Activated CD4-positive, alpha-beta memory T cell treated with anti-CD3 and anti-CD28 coated beads for 36 hours (primary cell): ENCODE measurements at regions not wholly inside any gene's neighbourhood (a gene's known extent, or its start where the extent isn't known, plus 50 kb on each side); places are given as distances from the start of the nearest gene placed in this dataset.

ENCODE experiments used
- CTCF ChIA-PET: fragments of 350-600 bp; sonication (Branson Sonifier 250); formaldehyde crosslinking; loops from one replicate; lab custom pipeline; 2021; ENCODE audit warnings: antibody characterized with exemption, inconsistent platforms; lab: Charles Lee
- POLR2A ChIA-PET: fragments of 350-600 bp; sonication (Branson Sonifier 250); formaldehyde crosslinking; loops from one replicate; lab custom pipeline; 2021; ENCODE audit warnings: antibody characterized with exemption; lab: Charles Lee
- DNase-seq: peaks from one replicate; pipeline ENCODE4 v3.0.0-alpha.2; 2020
- H3K27ac Mint-ChIP-seq: one replicate; pipeline ENCODE4 v1.8.0; 2021; ENCODE audit warnings: mixed read lengths
- H3K27me3 Mint-ChIP-seq: one replicate; pipeline ENCODE4 v1.8.0; 2021; ENCODE audit warnings: mixed read lengths
- H3K36me3 Mint-ChIP-seq: one replicate; pipeline ENCODE4 v1.8.0; 2021; ENCODE audit warnings: mixed read lengths
- H3K4me1 Mint-ChIP-seq: one replicate; pipeline ENCODE4 v1.8.0; 2021; ENCODE audit warnings: low read depth, mixed read lengths
- H3K4me3 Mint-ChIP-seq: one replicate; pipeline ENCODE4 v1.8.0; 2021; ENCODE audit warnings: mild to moderate bottlenecking, mixed read lengths
- H3K9me3 Mint-ChIP-seq: one replicate; pipeline ENCODE4 v1.8.0; 2021; ENCODE audit warnings: mixed read lengths
- intact Hi-C: fragments of 100-400 bp; cut with micrococcal nuclease; formaldehyde crosslinking; loops from one replicate; pipeline ENCODE4 v1.15.1; 2023

DNA sequence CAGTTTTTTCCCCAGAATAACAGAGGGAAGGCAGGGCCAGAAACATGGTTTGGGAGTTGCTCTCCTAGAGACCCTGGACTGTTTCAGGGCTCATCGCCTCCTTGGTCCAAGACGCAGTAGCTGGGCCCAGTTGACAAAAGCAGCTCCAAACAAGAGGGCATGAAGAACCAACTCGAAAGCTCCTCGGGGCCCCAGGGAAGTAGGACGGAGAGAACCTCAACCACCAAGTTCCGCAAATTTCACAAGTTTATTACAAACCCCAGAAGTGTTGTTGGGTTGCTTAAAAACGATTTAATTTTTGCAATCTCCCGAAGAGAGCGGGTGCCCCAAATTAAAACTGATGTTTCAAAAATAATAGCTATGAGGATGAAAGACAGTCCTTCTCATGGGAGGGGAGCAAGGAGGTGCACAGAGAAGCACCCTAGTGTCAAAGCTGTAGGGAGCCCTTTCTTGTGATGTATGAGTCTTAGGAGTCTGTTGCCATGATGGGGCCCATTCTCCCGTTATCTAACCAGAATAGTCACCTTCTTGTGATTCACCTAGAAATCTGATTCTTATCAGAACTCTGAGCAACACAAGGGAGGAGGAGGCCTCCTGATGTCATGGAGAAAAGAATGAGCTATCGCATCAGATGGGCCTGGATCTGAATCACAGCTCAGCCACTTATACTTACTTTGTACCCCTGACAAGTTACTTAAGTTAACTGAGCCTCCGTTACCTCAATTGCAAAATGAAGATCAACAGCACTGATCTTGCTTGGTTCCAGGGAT lies 165.7 kb upstream of the IRF2BP2 start:
- no peaks in the 10 kb centered on the region for H3K27me3 Mint-ChIP-seq
- H3K36me3 Mint-ChIP-seq: peaks cover 6% of the 10 kb centered on the region
- H3K27ac Mint-ChIP-seq: peak overlapping the region; percentile 55
- CTCF ChIA-PET: interaction anchor here (1.2 to 1.3 kb wide), 2 partner anchors 52 to 308 kb away, joined by 4 to 5 read pairs; no protein-coding TSS in a partner anchor
- peaks cover 2% of the 10 kb centered on the region for H3K9me3 Mint-ChIP-seq
- H3K4me1 Mint-ChIP-seq: peaks cover 22% of the 10 kb centered on the region
- POLR2A ChIA-PET: interaction anchor here (0.7 to 2.6 kb wide), 7 partner anchors 52 to 300 kb away, joined by 3 to 10 read pairs (median 5); no protein-coding TSS in a partner anchor
- no peak overlapping the region for H3K4me3 Mint-ChIP-seq
- intact Hi-C loops: no loop called here
- peak; percentile 61 for DNase-seq

DNA sequence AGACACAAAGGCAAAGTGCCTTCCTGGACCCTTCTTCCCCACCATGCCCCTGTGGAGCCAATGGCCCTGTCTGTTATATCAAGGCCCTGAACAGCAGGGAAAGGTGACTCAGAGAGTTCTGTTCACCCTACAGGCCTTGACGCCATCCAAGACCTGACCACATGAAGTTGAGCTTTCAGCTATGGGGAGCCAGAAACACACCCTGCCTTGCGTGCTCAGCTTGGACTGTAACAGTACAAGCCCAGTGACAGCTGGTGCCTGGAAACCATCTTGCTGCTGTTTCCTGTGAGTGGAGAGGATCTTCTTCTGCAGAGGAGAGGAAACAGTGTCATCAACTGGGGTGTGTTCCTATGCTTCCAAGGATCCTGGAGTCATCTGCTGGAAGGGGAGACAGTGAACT lies 165.0 kb upstream of the IRF2BP2 start:
- Mint-ChIP-seq H3K36me3 (peaks cover 6% of the 10 kb centered on the region), H3K27ac (peak overlapping the region; percentile 55), H3K4me3 (no peak overlapping the region), H3K9me3 (peaks cover 2% of the 10 kb centered on the region), H3K27me3 (no peaks in the 10 kb centered on the region), H3K4me1 (peaks cover 29% of the 10 kb centered on the region)
- intact Hi-C loops: loop anchor here (5.0 kb wide), 1 partner anchor 152 kb away; no protein-coding TSS in a partner anchor
- no peak for DNase-seq
- ChIA-PET POLR2A (interaction anchor here (0.8 to 2.6 kb wide), 5 partner anchors 51 to 300 kb away, joined by 3 to 10 read pairs (median 8); no protein-coding TSS in a partner anchor), CTCF (interaction anchor here (1.2 to 1.5 kb wide), 3 partner anchors 51 to 309 kb away, joined by 4 to 5 read pairs (median 5); no protein-coding TSS in a partner anchor)

- no peak for DNase-seq
- Mint-ChIP-seq H3K27ac (no peak overlapping the region), H3K36me3 (peaks cover 6% of the 10 kb centered on the region), H3K27me3 (no peaks in the 10 kb centered on the region), H3K9me3 (peaks cover 2% of the 10 kb centered on the region), H3K4me1 (peaks cover 38% of the 10 kb centered on the region), H3K4me3 (no peak overlapping the region)
- ChIA-PET CTCF (interaction anchor here (1.5 kb wide), 1 partner anchor 162 kb away, joined by 5 read pairs; no protein-coding TSS in a partner anchor), POLR2A (interaction anchor here (2.6 kb wide), 1 partner anchor 50 kb away, joined by 9 read pairs; no protein-coding TSS in a partner anchor)
- intact Hi-C loops: loop anchor here (2.0 to 5.0 kb wide), 4 partner anchors 153 to 239 kb away; no protein-coding TSS in a partner anchor
Observed at GRCh38 chr1:234773936-234774677, 164.1 kb upstream of the IRF2BP2 start.

DNA sequence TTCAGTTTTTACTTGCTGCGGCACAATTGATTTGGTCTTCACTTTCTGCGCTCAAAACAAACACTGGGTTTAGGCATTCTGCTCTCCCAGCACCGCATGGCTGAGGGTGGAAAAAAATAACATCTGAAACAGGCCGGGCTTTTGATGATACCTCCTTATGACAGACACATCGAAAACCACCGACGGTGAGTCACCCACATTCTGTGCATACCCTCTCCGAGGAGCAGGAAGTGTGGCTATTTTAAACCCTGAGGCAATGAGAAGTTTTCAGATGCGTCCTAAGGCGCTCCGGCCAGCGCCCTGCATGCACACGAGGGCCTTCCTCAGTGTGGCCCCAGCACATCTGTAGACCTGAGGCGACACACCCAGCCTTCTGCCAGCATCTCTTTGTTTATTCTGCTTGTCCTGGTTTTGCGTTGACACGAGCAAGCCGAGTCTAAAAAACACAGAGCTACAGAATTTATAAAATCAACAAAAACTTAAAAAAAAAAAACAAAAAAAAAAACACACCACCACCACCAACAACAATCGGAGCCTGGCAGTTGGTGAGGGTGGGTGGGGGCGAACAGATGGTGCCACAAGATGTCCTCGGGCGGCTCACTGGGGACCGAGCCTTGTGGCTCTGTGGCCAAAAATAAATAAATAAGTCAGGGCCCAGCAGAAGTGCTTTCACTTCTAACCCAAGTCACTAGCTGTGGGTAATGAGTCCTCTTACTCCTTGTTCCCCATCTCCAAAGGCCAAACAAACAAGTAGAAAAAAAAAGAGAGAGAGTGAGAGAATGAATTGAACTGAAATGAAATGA lies 162.6 kb upstream of the IRF2BP2 start:
- intact Hi-C loops: loop anchor here (1.0 to 5.0 kb wide), 10 partner anchors 13 to 303 kb away; no protein-coding TSS in a partner anchor
- Mint-ChIP-seq H3K27ac (peak overlapping the region; percentile 84), H3K27me3 (no peaks in the 10 kb centered on the region), H3K4me3 (peak overlapping the region; percentile 49), H3K4me1 (peaks cover 54% of the 10 kb centered on the region), H3K36me3 (peaks cover 6% of the 10 kb centered on the region), H3K9me3 (peaks cover 2% of the 10 kb centered on the region)
- CTCF ChIA-PET: interaction anchor here (0.8 to 1.5 kb wide), 2 partner anchors 70 to 154 kb away, joined by 3 to 4 read pairs; no protein-coding TSS in a partner anchor
- POLR2A ChIA-PET: interaction anchor here (0.7 to 3.3 kb wide), 6 partner anchors 48 to 168 kb away, joined by 3 to 14 read pairs (median 5); no protein-coding TSS in a partner anchor
- peak; percentile 95 for DNase-seq

DNA sequence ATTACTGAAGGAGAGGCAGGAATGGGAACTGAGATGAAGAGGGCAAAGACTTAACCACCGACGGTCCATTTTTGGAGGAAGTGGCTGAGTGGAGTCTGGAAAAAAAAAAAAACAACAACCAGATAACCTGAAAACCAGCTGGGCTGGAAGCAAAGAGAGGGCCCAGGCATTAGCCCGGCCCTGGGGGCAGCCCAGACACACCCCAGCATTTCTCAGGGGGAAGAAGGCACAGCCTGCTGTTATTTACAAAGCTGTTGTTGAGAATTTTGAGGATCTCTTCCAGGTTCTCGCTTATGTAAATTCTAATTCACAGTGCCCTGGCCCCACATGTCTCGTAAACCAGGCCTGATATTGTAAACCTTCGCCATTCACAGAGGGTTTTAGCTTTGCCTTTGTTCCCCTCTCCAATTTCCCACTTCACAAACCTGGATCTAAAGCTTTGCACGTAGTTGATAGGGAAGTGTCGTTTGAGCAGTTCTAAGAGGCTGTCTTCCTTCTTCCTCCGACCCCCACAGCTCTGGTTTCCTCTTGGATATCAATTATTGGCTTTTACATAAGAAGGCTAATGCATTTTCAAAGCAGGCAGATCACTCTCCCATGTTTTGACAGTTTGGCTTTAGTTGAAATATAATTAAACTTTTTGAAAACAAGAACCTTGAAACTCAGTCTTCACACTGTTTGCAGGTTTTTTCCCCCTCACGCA lies 161.8 kb upstream of the IRF2BP2 start:
- Mint-ChIP-seq H3K4me1 (peaks cover 59% of the 10 kb centered on the region), H3K36me3 (peaks cover 6% of the 10 kb centered on the region), H3K27me3 (no peaks in the 10 kb centered on the region), H3K4me3 (peak overlapping the region; percentile 49), H3K27ac (peak overlapping the region; percentile 84), H3K9me3 (peaks cover 2% of the 10 kb centered on the region)
- CTCF ChIA-PET: interaction anchor here (0.9 to 1.5 kb wide), 4 partner anchors 41 to 272 kb away, joined by 3 to 7 read pairs (median 4); no protein-coding TSS in a partner anchor
- intact Hi-C loops: loop anchor here (1.0 to 5.0 kb wide), 10 partner anchors 12 to 304 kb away; no protein-coding TSS in a partner anchor
- no peak for DNase-seq
- POLR2A ChIA-PET: interaction anchor here (0.7 to 3.3 kb wide), 8 partner anchors 47 to 240 kb away, joined by 3 to 14 read pairs (median 4); no protein-coding TSS in a partner anchor

- no peak overlapping the region for H3K4me3 Mint-ChIP-seq
- no peaks in the 10 kb centered on the region for H3K27me3 Mint-ChIP-seq
- no peak for DNase-seq
- CTCF ChIA-PET: interaction anchor here (0.9 to 1.5 kb wide), 5 partner anchors 17 to 272 kb away, joined by 3 to 7 read pairs (median 4); no protein-coding TSS in a partner anchor
- peaks cover 6% of the 10 kb centered on the region for H3K36me3 Mint-ChIP-seq
- POLR2A ChIA-PET: interaction anchor here (0.5 to 3.3 kb wide), 7 partner anchors 72 to 283 kb away, joined by 3 to 14 read pairs (median 4); no protein-coding TSS in a partner anchor
- H3K27ac Mint-ChIP-seq: peak overlapping the region; percentile 84
- peaks cover 59% of the 10 kb centered on the region for H3K4me1 Mint-ChIP-seq
- intact Hi-C loops: loop anchor here (5.0 kb wide), 1 partner anchor 156 kb away; no protein-coding TSS in a partner anchor
- peaks cover 2% of the 10 kb centered on the region for H3K9me3 Mint-ChIP-seq
Observed at GRCh38 chr1:234770924-234771540, 161.1 kb upstream of the IRF2BP2 start.

GRCh38 chr1:234769986-234770795 lies 160.2 kb upstream of the IRF2BP2 start:
- POLR2A ChIA-PET: interaction anchor here (0.5 to 3.3 kb wide), 2 partner anchors 72 to 284 kb away, joined by 4 to 14 read pairs; no protein-coding TSS in a partner anchor

DNA sequence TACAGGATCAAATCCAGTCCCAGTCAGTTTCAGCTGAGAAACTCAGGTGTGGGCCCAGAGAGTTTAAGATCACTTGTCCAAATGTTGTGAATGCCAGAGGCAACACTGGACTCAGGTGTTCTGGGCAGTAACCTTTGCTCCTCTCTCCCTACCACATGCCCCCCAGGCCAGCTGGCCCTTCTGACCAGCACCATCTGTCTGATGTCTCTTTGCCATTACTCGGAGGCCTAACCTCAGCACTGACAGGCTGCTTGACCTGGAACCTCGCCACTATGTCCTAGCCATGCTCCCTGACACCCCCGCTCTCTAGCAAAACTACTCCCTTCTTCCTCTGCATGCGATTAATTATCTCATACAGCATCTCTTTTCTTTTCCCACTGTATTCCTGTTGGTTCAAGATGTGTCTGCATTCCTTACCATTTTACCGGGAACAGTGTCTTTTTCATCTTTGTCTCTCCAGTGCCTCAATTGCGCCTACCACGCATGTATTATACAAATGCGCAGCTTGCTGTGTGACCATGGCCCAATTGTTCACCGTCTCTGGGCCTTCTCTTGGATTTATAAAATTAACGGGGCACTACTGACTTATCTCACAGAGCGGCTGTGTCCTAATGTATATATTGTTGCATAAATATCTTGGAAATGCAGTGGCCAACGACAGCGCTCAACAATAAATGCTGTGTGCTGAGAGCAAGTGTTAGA lies 159.5 kb upstream of the IRF2BP2 start:
- ChIA-PET POLR2A (interaction anchor here (0.6 to 2.4 kb wide), 5 partner anchors 41 to 242 kb away, joined by 3 to 11 read pairs (median 3); no protein-coding TSS in a partner anchor), CTCF (interaction anchor here (0.8 kb wide), 1 partner anchor 32 kb away, joined by 3 read pairs; no protein-coding TSS in a partner anchor)
- DNase-seq: no peak
- H3K9me3 Mint-ChIP-seq: peaks cover 2% of the 10 kb centered on the region
- H3K4me1 Mint-ChIP-seq: peaks cover 70% of the 10 kb centered on the region
- intact Hi-C loops: loop anchor here (2.0 to 5.0 kb wide), 2 partner anchors 113 to 269 kb away; no protein-coding TSS in a partner anchor
- H3K4me3 Mint-ChIP-seq: no peak overlapping the region
- peaks cover 2% of the 10 kb centered on the region for H3K36me3 Mint-ChIP-seq
- H3K27ac Mint-ChIP-seq: peak overlapping the region; percentile 92
- no peaks in the 10 kb centered on the region for H3K27me3 Mint-ChIP-seq

More at GRCh38 chr1:234769986-234770795, 160.2 kb upstream of the IRF2BP2 start:
- CTCF ChIA-PET: interaction anchor here (0.8 to 1.0 kb wide), 2 partner anchors 16 to 33 kb away, joined by 3 to 4 read pairs; no protein-coding TSS in a partner anchor
- peak overlapping the region; percentile 92 for H3K27ac Mint-ChIP-seq
- peak overlapping the region; percentile 10 for H3K4me3 Mint-ChIP-seq
- intact Hi-C loops: loop anchor here (2.0 to 5.0 kb wide), 3 partner anchors 112 to 269 kb away; no protein-coding TSS in a partner anchor
- H3K27me3 Mint-ChIP-seq: no peaks in the 10 kb centered on the region
- H3K4me1 Mint-ChIP-seq: peaks cover 68% of the 10 kb centered on the region
- no peak for DNase-seq
- peaks cover 2% of the 10 kb centered on the region for H3K9me3 Mint-ChIP-seq
- peaks cover 3% of the 10 kb centered on the region for H3K36me3 Mint-ChIP-seq
